K562 (cell line): ENCODE measurements at regions not wholly inside any gene's neighbourhood (a gene's known extent, or its start where the extent isn't known, plus 50 kb on each side); places are given as distances from the start of the nearest gene placed in this dataset.

Experiments used
- ATAC-seq: fragments of 200-7000 bp; cut with Tn5 transposase; 3 replicates; pipeline ENCODE4 v1.9.1; 2020; ENCODE audit warnings: moderate library complexity
- BruUV-seq: library from RNA; stranded (reverse); fragments of 400-500 nt; replicated peaks from 2 replicates; lab custom pipeline; 2021; lab: Mats Ljungman, UMichigan
- CTCF ChIA-PET: fragments of 300-600 bp; formaldehyde crosslinking; extraction: SDS; loops from one replicate; lab custom pipeline; 2021; ENCODE audit warnings: low intra/inter-chr PET ratio; lab: Yijun Ruan, JAX
- POLR2A ChIA-PET: fragments of 300-600, 350-650 bp; sonication (Branson Sonifier 250); formaldehyde crosslinking; extraction: SDS; loops from one replicate; lab custom pipeline; 2021; ENCODE audit warnings: antibody characterized with exemption, inconsistent platforms; lab: Yijun Ruan, JAX
- DNase-seq, 4 experiments: peaks; one replicate each; pipeline versions ENCODE4 v3.0.0 to v3.0.0-alpha.2; 2011 to 2018; ENCODE audit warnings: low spot score in 3 of 4, mixed read lengths in 3 of 4; ENCODE audit errors: extremely low read depth in 1 of 4
- FAIRE-seq: peaks from 2 replicates; lab custom pipeline; 2011; peaks lifted over from hg19 to GRCh38; lab: Jason Lieb, UNC
- H2AFZ ChIP-seq: 2 replicates; pipeline ENCODE4 v1.6.0; 2011; ENCODE audit warnings: low read depth, low read length, control low read depth, inconsistent platforms
- H3K27ac ChIP-seq: fragments of 200-600 bp; 3 replicates; pipeline ENCODE4 v1.8.0; 2011; ENCODE audit warnings: low read depth, mild to moderate bottlenecking, control low read depth, inconsistent platforms, low read length, moderate library complexity, mixed read lengths; ENCODE audit errors: extremely low read depth
- H3K27me3 ChIP-seq, 2 experiments: fragments of 300-600 bp in 1 of 2; 2 replicates in 1 of 2; 3 replicates in 1 of 2; pipeline versions ENCODE4 v1.6.0 to v1.8.0; 2011; ENCODE audit warnings: inconsistent platforms in 2 of 2, low read length in 2 of 2, mild to moderate bottlenecking in 1 of 2, mixed read lengths in 1 of 2, moderate library complexity in 1 of 2; ENCODE audit not compliant: control insufficient read depth in 2 of 2, insufficient read depth in 2 of 2
- H3K36me3 ChIP-seq: fragments of 300-600 bp; 3 replicates; pipeline ENCODE4 v1.8.0; 2011; ENCODE audit warnings: mild to moderate bottlenecking, low read length, inconsistent platforms; ENCODE audit not compliant: control insufficient read depth, insufficient read depth
- H3K4me1 ChIP-seq, 2 experiments: fragments of 200-600 bp in 1 of 2; replicated peaks in 1 of 2; 2 replicates in 1 of 2; 3 replicates in 1 of 2; pipeline versions ENCODE4 v1.5.1 to v1.8.0; 2011; ENCODE audit warnings: inconsistent platforms in 2 of 2, low read length in 2 of 2, mild to moderate bottlenecking in 1 of 2, mixed read lengths in 1 of 2, moderate library complexity in 1 of 2; ENCODE audit not compliant: control insufficient read depth in 2 of 2, insufficient read depth in 2 of 2
- H3K4me2 ChIP-seq: 2 replicates; pipeline ENCODE4 v1.6.1; 2011; ENCODE audit warnings: low read length, control low read depth, inconsistent platforms, mixed read lengths; ENCODE audit not compliant: insufficient read depth
- H3K4me3 ChIP-seq: fragments of 200-600 bp; sonication (generic), shearing (Covaris generic); 2 replicates; pipeline ENCODE4 v1.5.1; 2016; ENCODE audit warnings: control low read depth, inconsistent platforms
- H3K79me2 ChIP-seq: fragments of 200-600 bp; 3 replicates; pipeline ENCODE4 v1.8.0; 2011; ENCODE audit warnings: low read length, inconsistent platforms; ENCODE audit not compliant: control insufficient read depth, insufficient read depth
- H3K9ac ChIP-seq, 2 experiments: 2 replicates each; pipeline versions ENCODE4 v1.6.0 to v1.6.1; 2011; ENCODE audit warnings: low read depth in 2 of 2, low read length in 2 of 2, control low read depth in 1 of 2, inconsistent platforms in 1 of 2, mild to moderate bottlenecking in 1 of 2, mixed read lengths in 1 of 2; ENCODE audit not compliant: insufficient read depth in 1 of 2
- H3K9me1 ChIP-seq: one replicate; pipeline ENCODE4 v1.6.0; 2011; ENCODE audit warnings: inconsistent platforms, mild to moderate bottlenecking, low read length, moderate library complexity; ENCODE audit not compliant: control insufficient read depth, insufficient read depth
- H3K9me3 ChIP-seq: replicated peaks from 2 replicates; pipeline ENCODE4 v1.5.1; 2011; ENCODE audit warnings: low read depth, low read length, inconsistent platforms; ENCODE audit not compliant: control insufficient read depth, insufficient read depth
- H4K20me1 ChIP-seq: replicated peaks from 2 replicates; pipeline ENCODE4 v1.6.1; 2011; ENCODE audit warnings: low read length, inconsistent platforms, mixed read lengths; ENCODE audit not compliant: control insufficient read depth, insufficient read depth
- ADNP ChIP-seq: fragments of 200-800 bp; sonication (Bioruptor generic); IDR thresholded peaks from 2 replicates; pipeline ENCODE4 v1.6.1; 2016; ENCODE audit warnings: missing genetic modification characterization, missing compliant biosample characterization
- ATF1 ChIP-seq, 2 experiments: fragments of 450-650 bp in 1 of 2; IDR thresholded peaks; 2 replicates each; pipeline ENCODE4 v1.6.1; 2016; ENCODE audit warnings: missing compliant biosample characterization in 1 of 2, missing genetic modification characterization in 1 of 2
- C11orf30 ChIP-seq: fragments of 450-650 bp; IDR thresholded peaks from 2 replicates; pipeline ENCODE4 v1.6.1; 2016; ENCODE audit warnings: low read depth, mild to moderate bottlenecking
- KAT8 ChIP-seq: fragments of 450-650 bp; IDR thresholded peaks from 2 replicates; pipeline ENCODE4 v1.6.1; 2016; ENCODE audit warnings: low read depth, mild to moderate bottlenecking
- KDM4B ChIP-seq, 2 experiments: fragments of 450-650 bp in 1 of 2; sonication (generic) in 1 of 2; IDR thresholded peaks; 2 replicates each; pipeline ENCODE4 v1.6.1; 2016 to 2017; ENCODE audit warnings: borderline replicate concordance in 2 of 2, antibody characterized with exemption in 1 of 2, low read depth in 1 of 2, mild to moderate bottlenecking in 1 of 2
- MCM2 ChIP-seq: fragments of 450-650 bp; IDR thresholded peaks from 2 replicates; pipeline ENCODE4 v1.6.1; 2017; ENCODE audit warnings: low read depth, mild to moderate bottlenecking
- RREB1 ChIP-seq: fragments of 250-450 bp; sonication (Bioruptor Pico); IDR thresholded peaks from 2 replicates; pipeline ENCODE4 v1.4.0; 2020
- SIRT6 ChIP-seq: IDR thresholded peaks from one replicate; pipeline ENCODE4 v1.6.1; 2012; ENCODE audit warnings: low read depth, mild to moderate bottlenecking, control low read depth, inconsistent platforms, low read length, moderate library complexity
- USF2 ChIP-seq: sonication (generic); formaldehyde crosslinking; IDR thresholded peaks from 2 replicates; pipeline ENCODE4 v1.5.0; 2020; ENCODE audit warnings: missing genetic modification reagents
- ZNF134 ChIP-seq: fragments of 250-450 bp; sonication (Bioruptor Pico); conservative IDR thresholded peaks from 2 replicates; pipeline ENCODE4 v1.4.0; 2020
- ZNF583 ChIP-seq: fragments of 250-450 bp; sonication (Bioruptor Pico); IDR thresholded peaks from 2 replicates; pipeline ENCODE4 v1.4.0; 2020
- WGBS: fragments of 100-300 bp; shearing (Covaris generic); methylation state at CpG from one replicate; pipeline ENCODE4 v1.1.6; 2016; ENCODE audit warnings: low coverage, mixed read lengths; ENCODE audit not compliant: insufficient coverage; ENCODE audit errors: missing lambda C conversion rate; 5-methylcytosine and 5-hydroxymethylcytosine counted together
- in situ Hi-C: fragments of 300-500 bp; cut with MboI; formaldehyde crosslinking; loops from 4 replicates; pipeline ENCODE4 v1.15.0; 2018; ENCODE audit warnings: inconsistent platforms, mixed read lengths
- intact Hi-C: fragments of 100-400 bp; cut with micrococcal nuclease; formaldehyde crosslinking; loops from 2 replicates; pipeline ENCODE4 v1.14.2; 2022

- Histone ChIP-seq H3K27me3 (no peaks in the 10 kb centered on the region), H3K9me3 (no peaks in the 10 kb centered on the region), H2AFZ (no peak overlapping the region), H3K9me1 (no peaks in the 10 kb centered on the region), H3K27ac (no peak overlapping the region), H3K4me2 (no peak overlapping the region), H3K4me3 (no peak overlapping the region), H4K20me1 (no peaks in the 10 kb centered on the region), H3K4me1 (no peaks in the 10 kb centered on the region), H3K9ac (no peak overlapping the region)
- DNase-seq (no peak), ATAC-seq (no peak), FAIRE-seq (no peak)
- POLR2A ChIA-PET, result interaction anchor here (0.5 kb wide), 1 partner anchor 125 kb away, joined by 3 read pairs; no protein-coding TSS in a partner anchor
- BruUV-seq, result no TSS peak
- WGBS, result 0% methylated on average over 5 of the region's 5 CpGs
- intact Hi-C loops, result no loop called here
- no peak for TF ChIP-seq ZNF134 (CRISPR knock-in tag)
- TF ChIP-seq, all 486 proteins: peak for 0
- CTCF ChIA-PET, result no interaction called here
- no peaks in the 10 kb centered on the region for H3K79me2 ChIP-seq
- in situ Hi-C loops, result no loop called here
- no peaks in the 10 kb centered on the region for H3K36me3 ChIP-seq
Measured at GRCh38 chr17:72249441-72249840, 128.6 kb downstream of the SOX9 start.

- H3K36me3 ChIP-seq, result no peaks in the 10 kb centered on the region
- no peak for DNase-seq
- intact Hi-C loops, result no loop called here
- H2AFZ ChIP-seq, result no peak overlapping the region
- ChIA-PET POLR2A (no interaction called here), CTCF (no interaction called here)
- no peak overlapping the region for H3K9ac ChIP-seq
- no peaks in the 10 kb centered on the region for H3K4me1 ChIP-seq
- H3K27ac ChIP-seq, result no peak overlapping the region
- no peaks in the 10 kb centered on the region for H3K9me1 ChIP-seq
- no peaks in the 10 kb centered on the region for H3K9me3 ChIP-seq
- H3K4me3 ChIP-seq, result no peak overlapping the region
- ATAC-seq, result no peak
- in situ Hi-C loops, result no loop called here
- H4K20me1 ChIP-seq, result no peaks in the 10 kb centered on the region
- 0% methylated on average over 1 of the region's 1 CpG for WGBS
- no peak for FAIRE-seq
- BruUV-seq, result no TSS peak
- no peak overlapping the region for H3K4me2 ChIP-seq
- H3K79me2 ChIP-seq, result no peaks in the 10 kb centered on the region
- H3K27me3 ChIP-seq, result no peaks in the 10 kb centered on the region
- TF ChIP-seq KDM4B (IDR thresholded peaks at IDR 0.05; ENCODE audit: borderline replicate concordance in 2 of 2, low read depth in 1 of 2) (no peak), MCM2 (no peak), C11orf30 (peak; percentile 26; the same call in 1 of the 2 replicates), ATF1 (CRISPR knock-in tag; IDR thresholded peaks at IDR 0.05) (no peak), ATF1 (tag; IDR thresholded peaks at IDR 0.05) (no peak), USF2 (CRISPR knock-in tag) (no peak), SIRT6 (no peak), KAT8 (no peak), ADNP (no peak), RREB1 (CRISPR knock-in tag) (no peak), ZNF583 (CRISPR knock-in tag) (no peak)
Measured at GRCh38 chr17:72250206-72250605, 129.4 kb downstream of the SOX9 start.
